SK-N-MC (cell line): ENCODE measurements at regions not wholly inside any gene's neighbourhood (a gene's known extent, or its start where the extent isn't known, plus 50 kb on each side); places are given as distances from the start of the nearest gene placed in this dataset.
"Not testable (repeated sequence)": the region's sequence is repeated elsewhere in the genome, so short reads cannot be mapped to it uniquely, and the experiment has no call there.

Source experiments
- EZH2 ChIP-seq: fragments of 200-600 bp; sonication (generic); IDR thresholded peaks from one replicate; pipeline ENCODE4 v1.6.1; 2017; ENCODE audit warnings: antibody characterized with exemption
- FOXP2 ChIP-seq: optimal IDR thresholded peaks from 2 replicates; pipeline ENCODE3; 2011; ENCODE audit warnings: mild to moderate bottlenecking, moderate library complexity; ENCODE audit not compliant: insufficient read depth; ENCODE audit errors: extremely low read length, control extremely low read depth
- POLR2AphosphoS5 ChIP-seq: IDR thresholded peaks from 2 replicates; pipeline ENCODE4 v1.6.1; 2012; ENCODE audit warnings: mild to moderate bottlenecking, low read depth, low read length, borderline replicate concordance

DNA sequence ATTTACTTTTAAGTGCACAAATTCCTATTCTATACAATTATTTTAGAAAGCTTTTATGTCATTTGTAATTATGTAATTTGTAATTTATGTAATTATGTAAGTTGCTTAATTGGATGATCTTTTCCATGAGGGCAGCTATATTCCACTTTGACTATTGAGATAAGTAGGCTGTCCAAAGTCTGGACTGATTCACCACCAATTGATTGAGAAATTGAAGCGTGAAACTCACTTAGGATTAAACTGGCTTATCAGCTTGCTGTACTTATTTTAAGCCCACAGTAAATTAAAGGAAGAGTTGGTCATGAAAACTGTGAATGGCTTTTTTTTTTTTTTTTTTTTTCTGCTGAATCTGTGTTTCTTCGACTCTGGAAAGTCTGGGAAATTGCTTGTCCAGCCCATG, 87.4 kb downstream of the UGT2B28 start:
- not testable (repeated sequence) for TF ChIP-seq EZH2, POLR2AphosphoS5, FOXP2
